ENCODE measurements at regions not wholly inside any gene's neighbourhood (a gene's known extent, or its start where the extent isn't known, plus 50 kb on each side); places are given as distances from the start of the nearest gene placed in this dataset.

DNA sequence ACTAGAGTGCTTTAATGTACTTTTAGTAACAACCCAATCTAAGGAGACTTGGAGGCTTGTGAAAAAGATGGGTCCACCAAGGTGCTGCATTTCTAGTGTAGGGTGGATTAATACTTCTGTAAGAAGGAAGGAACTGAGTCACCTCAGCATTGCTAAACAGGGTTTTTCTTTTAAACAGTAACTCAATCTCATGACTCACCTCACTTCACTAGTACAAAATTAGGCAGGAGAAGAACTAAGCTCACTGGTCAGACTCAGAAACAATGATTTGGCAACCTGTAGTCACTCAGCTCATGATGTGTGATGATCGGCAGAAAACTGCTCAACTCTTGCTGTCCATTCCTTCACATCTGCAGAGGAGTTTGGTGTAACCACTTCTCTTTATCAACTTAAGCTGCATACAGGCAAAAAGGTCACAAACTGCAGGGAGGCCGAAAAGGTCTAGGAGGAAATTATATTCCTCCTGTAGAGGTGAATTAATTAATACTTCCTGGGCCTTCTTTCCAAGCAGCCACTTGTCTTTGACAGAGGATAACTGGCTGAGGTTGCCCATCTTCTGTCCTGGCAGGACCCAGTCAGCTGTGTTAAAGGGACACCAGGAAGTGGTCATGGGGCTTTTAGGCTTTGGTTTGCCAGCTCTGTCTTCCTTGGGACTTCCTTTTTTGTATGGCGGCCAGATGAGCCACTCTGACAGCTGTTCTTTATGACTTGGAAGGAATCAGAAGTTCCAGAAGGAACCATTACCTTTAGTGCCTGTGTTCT lies 466.9 kb downstream of the FUT8 start:
- no peak for DNase-seq

- no peak for DNase-seq
Measured at GRCh38 chr14:65880507-65880906, 468.0 kb downstream of the FUT8 start.

DNA sequence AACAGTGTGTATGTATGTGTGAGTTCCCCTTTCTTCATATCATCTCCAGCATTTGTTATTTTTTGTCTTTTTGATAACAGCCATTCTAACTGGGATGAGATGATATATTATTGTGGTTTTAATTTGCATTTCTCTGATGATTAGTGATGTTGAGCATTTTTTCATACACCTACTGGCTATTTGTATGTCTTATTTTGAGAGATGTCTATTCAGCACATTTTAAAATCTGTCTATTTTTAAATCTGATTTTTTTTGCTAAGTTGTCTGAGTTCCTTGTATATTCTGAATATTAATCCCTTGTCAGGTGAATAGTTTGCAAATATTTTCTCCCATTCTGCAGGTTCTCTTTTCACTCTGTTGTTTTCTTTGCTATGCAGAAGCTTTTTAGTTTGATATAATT lies 469.1 kb downstream of the FUT8 start:
- no peak for DNase-seq

DNA sequence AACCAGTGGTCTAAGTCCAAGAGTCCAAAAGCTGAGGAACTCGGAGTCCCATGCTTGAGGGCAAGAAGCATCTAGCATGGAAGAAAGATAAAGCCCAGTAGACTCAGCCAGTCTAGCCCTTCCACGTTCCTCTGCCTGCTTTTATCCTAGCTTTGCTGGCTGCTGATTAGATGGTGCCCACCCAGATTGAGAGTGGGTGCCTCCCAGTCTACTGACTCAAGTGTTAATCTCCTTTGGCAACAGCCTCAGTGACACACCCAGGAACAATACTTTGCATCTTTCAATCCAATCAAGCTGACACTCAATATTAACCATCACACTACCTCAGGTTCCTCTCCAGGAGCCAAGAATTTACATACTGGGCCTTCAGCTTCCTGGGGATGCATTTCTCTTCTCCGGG lies 476.1 kb downstream of the FUT8 start:
- no peak for DNase-seq

DNA sequence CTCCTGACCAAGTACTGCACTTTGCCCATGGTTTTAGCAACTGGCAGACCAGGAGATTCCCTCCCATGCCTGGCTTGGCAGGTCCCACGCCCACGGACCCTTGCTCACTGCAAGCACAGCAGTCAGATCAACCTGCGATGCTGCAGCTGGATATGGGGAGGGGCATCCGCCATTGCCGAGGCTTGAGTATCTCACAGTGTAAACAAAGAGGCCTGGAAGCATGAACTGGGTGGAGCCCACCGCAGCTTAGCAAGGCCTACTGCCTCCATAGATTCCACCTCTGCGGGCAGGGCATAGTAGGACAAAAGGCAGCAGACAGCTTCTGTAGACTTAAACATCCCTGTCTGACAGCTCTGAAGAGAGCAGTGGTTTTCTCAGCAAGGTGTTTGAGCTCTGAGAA lies 479.8 kb downstream of the FUT8 start:
- no peak for DNase-seq

GRCh38 chr14:65900164-65900563 lies 487.6 kb downstream of the FUT8 start:
- no peak for DNase-seq

DNA sequence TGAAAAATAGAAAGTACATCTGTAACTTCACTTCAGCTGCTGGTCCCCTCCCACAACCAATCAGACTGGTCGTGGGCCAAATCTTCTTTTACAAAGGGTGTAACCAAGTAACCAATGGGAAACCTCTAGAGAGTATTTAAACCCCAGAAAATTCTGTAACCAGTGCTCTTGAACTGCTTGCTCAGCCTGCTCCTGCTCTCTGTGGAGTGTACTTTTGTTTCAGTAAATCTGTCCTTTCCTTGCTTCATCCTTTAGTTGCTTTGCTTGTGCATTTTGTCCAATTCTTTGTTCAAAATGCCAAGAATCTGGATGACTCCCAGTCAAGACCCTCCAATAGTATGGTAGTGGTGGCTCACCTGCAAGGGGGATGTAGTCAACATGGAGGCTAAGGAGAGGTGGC lies 489.1 kb downstream of the FUT8 start:
- no peak for DNase-seq

DNA sequence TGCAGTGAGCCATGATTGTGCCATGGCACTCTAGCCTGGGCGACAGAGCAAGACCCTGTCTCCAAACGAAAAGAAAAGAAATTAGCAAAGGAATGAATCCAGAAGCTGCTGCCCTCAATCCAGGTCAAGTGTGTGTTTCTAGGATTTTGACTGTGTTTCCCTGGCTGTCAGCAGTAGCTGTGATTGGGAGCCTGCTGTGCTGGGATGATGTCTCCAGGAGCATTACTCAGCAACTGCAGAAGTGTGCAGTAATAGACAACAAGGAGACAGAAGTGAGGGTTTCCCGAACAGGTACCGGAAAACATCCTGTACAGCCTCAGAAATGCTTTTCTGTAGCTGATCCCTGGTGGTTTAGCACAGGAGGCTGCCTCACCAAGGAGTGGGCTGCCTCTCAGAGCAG lies 492.5 kb downstream of the FUT8 start:
- no peak for DNase-seq

DNA sequence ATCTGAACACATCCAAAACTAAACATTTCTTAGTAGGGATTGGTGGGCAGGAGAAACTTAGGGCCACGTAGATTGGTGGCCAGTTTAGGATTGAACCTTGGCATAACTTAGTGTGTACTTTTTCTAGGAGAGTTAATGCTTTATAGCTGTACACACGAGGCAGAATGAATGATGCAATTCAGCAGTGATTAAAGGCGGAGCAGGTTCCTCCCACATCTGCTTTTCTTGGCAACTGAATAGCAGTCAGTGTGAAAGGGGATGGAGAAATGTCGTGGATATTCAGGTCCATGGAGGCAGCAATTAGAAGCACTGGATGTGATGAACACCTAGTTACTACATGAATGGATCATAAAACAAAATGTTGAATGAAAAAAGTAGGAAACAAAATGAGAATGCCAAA lies 493.8 kb downstream of the FUT8 start:
- DNase-seq: no peak

DNA sequence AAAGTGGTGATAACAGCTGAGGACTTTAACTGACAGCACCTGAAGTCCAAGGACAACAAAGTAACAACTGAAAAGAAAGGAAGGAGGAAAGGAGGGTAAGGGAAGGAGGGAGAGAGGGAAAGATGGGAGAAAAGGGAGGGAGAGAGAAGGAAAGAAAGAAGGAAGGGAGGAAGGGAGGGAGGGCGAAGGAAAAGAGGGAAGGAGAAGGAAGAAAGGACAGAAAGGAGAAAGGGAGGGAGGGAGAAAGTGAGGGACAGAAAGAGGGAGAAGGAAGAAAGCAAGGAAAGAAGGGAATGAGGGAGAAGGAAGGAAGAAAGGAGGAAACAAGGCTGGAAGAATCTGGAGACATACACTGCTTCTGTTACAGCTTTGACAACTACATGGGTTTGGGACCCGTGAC lies 494.4 kb downstream of the FUT8 start:
- no peak for DNase-seq

GRCh38 chr14:65910108-65910786 lies 497.7 kb downstream of the FUT8 start:
- DNase-seq: no peak

DNA sequence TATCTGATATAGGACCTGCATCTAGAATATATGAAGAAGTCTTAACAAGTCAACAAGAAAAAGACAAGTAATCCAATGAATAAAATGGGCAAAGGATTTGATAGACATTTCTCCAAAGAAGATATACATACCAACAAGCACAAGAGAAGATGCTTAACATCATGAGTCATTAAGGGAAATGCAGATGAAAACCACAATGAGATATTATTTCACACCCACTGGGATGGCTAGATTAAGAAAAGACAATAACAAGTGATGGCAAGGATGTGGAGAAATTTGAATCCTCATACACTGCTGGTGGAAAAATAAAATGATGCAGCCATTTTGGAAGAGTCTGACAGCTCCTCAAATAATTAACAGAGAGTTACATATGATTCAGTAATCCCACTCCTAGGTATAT lies 502.6 kb downstream of the FUT8 start:
- DNase-seq: no peak

- DNase-seq: no peak
Measured at GRCh38 chr14:65916055-65916454, 503.5 kb downstream of the FUT8 start.

- no peak for DNase-seq
Measured at GRCh38 chr14:65920996-65921395, 508.5 kb downstream of the FUT8 start.

DNA sequence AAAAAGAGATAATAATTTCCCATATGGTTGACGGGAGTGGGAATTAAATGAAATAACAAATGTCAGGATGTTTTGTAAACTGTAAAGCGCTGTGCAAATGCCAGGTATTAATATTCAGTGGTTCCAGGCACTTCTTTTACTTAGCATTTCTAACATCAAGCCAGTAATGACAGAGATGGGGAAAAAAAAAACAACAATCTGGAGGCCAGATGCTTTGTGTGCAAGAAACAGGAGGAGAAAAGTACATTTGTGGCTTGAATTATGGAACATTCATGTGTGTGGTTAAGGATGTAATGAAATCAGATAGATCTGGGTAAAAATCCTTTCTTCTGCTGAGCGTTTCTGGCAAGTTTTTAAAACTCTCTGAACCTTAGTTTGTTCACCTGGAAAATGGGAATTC lies 509.6 kb downstream of the FUT8 start:
- no peak for DNase-seq

DNA sequence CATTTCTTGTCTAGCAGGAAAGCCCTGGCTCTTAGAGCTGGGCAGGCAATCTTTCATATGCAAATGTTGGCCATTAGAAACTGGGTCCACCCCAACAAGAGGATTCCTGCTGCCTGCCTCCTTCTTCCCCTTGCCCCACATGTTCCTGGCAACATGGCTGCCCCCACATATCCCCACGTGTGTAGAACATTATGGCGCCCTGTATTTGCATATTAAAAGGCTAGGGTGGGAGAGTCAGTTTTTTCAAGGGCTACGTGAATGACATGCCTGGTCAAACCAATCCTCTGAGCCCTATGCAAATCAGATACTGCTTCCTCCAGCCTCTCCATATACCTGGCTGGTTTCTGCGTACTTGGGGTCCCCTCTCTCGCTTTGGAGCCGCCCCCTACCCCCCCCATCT lies 514.0 kb downstream of the FUT8 start:
- no peak for DNase-seq

DNA sequence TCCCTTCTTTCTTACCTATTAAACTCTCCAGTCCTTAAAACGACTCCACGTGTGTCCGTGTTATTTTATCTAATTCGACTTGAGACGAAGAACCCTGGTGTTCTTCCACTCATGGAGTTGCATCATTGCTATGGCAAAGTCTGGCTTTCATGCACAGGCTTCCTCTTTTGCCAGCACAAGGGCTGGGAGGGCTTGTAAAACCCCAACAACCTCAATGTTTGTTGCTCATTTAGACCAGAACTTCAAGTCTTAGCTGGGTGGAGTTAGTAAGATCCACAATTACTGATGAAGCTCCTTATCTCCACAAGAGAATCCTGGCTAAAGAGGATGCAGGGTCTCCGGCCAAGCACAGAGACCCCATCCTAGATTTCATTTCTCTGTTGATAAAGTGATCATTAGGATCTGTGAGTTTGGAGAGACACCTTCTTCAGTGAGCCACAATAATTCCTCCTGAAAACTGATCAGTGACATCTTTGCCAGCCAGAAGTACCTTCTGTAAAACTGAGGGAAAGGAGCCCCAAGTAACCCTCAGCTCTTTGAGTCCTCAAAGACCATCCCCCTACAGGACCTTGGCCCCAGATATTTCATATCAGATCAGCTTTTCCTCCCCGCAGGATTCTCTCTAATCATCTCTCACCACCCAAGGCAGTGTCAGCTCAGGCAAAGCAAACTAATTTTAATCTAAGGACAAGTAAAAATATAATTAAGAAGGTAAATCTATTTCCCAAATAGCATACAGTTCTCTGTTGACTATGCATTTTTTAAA lies 514.6 kb downstream of the FUT8 start:
- no peak for DNase-seq

GRCh38 chr14:65927931-65928356 lies 515.4 kb downstream of the FUT8 start:
- DNase-seq: peak; percentile 90

DNA sequence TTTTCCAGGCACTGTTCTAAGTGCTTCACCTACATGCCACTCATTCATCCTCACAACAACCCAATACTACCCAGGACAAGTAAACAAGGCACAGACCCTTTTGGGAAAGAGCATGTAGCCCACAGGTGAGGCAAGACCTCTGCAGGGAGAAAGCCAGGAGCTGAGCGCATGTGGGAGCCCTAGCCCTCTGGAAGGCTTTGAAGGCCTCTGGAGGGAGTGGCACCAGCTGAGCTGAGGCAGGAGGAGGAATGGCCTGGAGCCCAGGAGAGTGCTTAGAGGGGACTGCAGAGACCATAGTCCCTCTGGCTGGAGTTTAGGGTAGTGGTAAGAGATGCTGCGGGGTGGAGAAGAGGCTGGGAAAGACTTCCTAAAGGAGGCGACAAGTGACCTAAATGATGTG lies 516.5 kb downstream of the FUT8 start:
- DNase-seq: no peak

- DNase-seq: no peak
Measured at GRCh38 chr14:65933400-65934069, 521.0 kb downstream of the FUT8 start.

DNA sequence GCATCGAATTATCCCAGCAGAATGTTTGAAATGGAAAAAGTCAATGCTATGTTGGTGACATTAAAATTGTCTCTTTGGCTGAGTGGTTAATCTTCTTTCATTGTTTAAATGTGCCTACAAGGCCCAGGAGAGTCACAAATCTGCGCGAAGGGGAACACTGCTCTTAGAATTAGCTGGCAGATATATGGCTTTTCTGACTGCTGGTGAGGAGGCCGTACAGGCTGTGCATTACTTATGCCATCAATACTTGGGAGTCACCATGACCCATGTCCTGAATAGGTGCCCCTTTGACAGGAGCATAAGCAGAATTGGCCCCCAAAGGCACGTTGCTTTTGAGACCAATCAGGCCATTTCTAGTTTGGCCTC lies 521.5 kb downstream of the FUT8 start:
- DNase-seq: no peak

- DNase-seq: no peak
Measured at GRCh38 chr14:65936342-65936975, 523.9 kb downstream of the FUT8 start.
